ENCODE measurements at regions not wholly inside any gene's neighbourhood (a gene's known extent, or its start where the extent isn't known, plus 50 kb on each side); places are given as distances from the start of the nearest gene placed in this dataset.

- H3K27ac ChIP-seq: no peak overlapping the region
- no peaks in the 10 kb centered on the region for H3K4me1 ChIP-seq (replicated peaks in 1 of 2)
- H3K4me3 ChIP-seq: no peak overlapping the region
- in situ Hi-C loops (cut with MboI; ENCODE audit: low pct_unique_long_range_greater_than_20kb in 2 of 9, low sequenced_read_pairs in 9 of 9, unreplicated experiment in 9 of 9): loop anchor here in 1 of 9 experiments (25.0 kb wide), 1 partner anchor 110 kb away; no protein-coding TSS in a partner anchor
- no peak for ATAC-seq (replicated peaks in 6 of 8)
- 0 to 90% (median 15%) methylated on average over 1 to 2 of the region's 2 CpGs; no CpG with 5 or more reads in 4 of the 10 experiments for WGBS, 10 experiments
Observed at GRCh38 chr1:4277598-4277997, 376.8 kb upstream of the AJAP1 start.

- Histone ChIP-seq H3K4me3 (no peak overlapping the region), H3K27ac (no peak overlapping the region), H3K4me1 (replicated peaks in 1 of 2) (no peaks in the 10 kb centered on the region)
- WGBS, 10 experiments: 0 to 83% (median 44%) methylated on average over 1 to 3 of the region's 3 CpGs; no CpG with 5 or more reads in 2 of the 10 experiments
- no peak for ATAC-seq (replicated peaks in 6 of 8)
- in situ Hi-C loops (cut with MboI; ENCODE audit: low pct_unique_long_range_greater_than_20kb in 2 of 9, low sequenced_read_pairs in 9 of 9, unreplicated experiment in 9 of 9): loop anchor here in 1 of 9 experiments (25.0 kb wide), 1 partner anchor 102 kb away; no protein-coding TSS in a partner anchor
Observed at GRCh38 chr1:4284976-4285375, 369.4 kb upstream of the AJAP1 start.

GRCh38 chr1:4292861-4293260, 361.5 kb upstream of the AJAP1 start:
- peaks cover 0 to 5% of the 10 kb centered on the region in 2 donors for H3K4me1 ChIP-seq (replicated peaks in 1 of 2)
- WGBS, 10 experiments: 19 to 100% (median 56%) methylated on average over 2 to 8 of the region's 8 CpGs
- in situ Hi-C loops (cut with MboI; ENCODE audit: low pct_unique_long_range_greater_than_20kb in 2 of 9, low sequenced_read_pairs in 9 of 9, unreplicated experiment in 9 of 9): loop anchor here in 1 of 9 experiments (25.0 kb wide), 1 partner anchor 94 kb away; no protein-coding TSS in a partner anchor
- no peak overlapping the region for H3K4me3 ChIP-seq
- peak in 1 of 8 experiments; percentile 16 for ATAC-seq (replicated peaks in 6 of 8)
- H3K27ac ChIP-seq: no peak overlapping the region

GRCh38 chr1:4298361-4299083, 355.9 kb upstream of the AJAP1 start:
- Histone ChIP-seq H3K27ac (no peak overlapping the region), H3K4me1 (replicated peaks in 1 of 2) (peaks cover 0 to 28% of the 10 kb centered on the region in 2 donors), H3K4me3 (no peak overlapping the region)
- in situ Hi-C loops (cut with MboI; ENCODE audit: low pct_unique_long_range_greater_than_20kb in 2 of 9, low sequenced_read_pairs in 9 of 9, unreplicated experiment in 9 of 9): loop anchor here in 1 of 9 experiments (25.0 kb wide), 1 partner anchor 89 kb away; no protein-coding TSS in a partner anchor
- ATAC-seq (replicated peaks in 6 of 8): peak in 3 of 8 experiments; percentile 13 to 39 (median 21)
- 0 to 87% (median 56%) methylated on average over 1 to 12 of the region's 12 CpGs; no CpG with 5 or more reads in 1 of the 10 experiments for WGBS, 10 experiments

GRCh38 chr1:4301007-4301406, 353.4 kb upstream of the AJAP1 start:
- WGBS, 10 experiments: 28 to 42% (median 34%) methylated on average over 2 to 6 of the region's 8 CpGs; no CpG with 5 or more reads in 7 of the 10 experiments
- peak overlapping the region in 1 of 2 donors; percentile 41 for H3K27ac ChIP-seq
- H3K4me1 ChIP-seq (replicated peaks in 1 of 2): peaks cover 0 to 28% of the 10 kb centered on the region in 2 donors
- H3K4me3 ChIP-seq: no peak overlapping the region
- ATAC-seq (replicated peaks in 6 of 8): peak in 3 of 8 experiments; percentile 28 to 78 (median 74)
- in situ Hi-C loops (cut with MboI; ENCODE audit: low pct_unique_long_range_greater_than_20kb in 2 of 9, low sequenced_read_pairs in 9 of 9, unreplicated experiment in 9 of 9): no loop called here

- H3K4me1 ChIP-seq (replicated peaks in 1 of 2): peaks cover 0 to 25% of the 10 kb centered on the region in 2 donors
- H3K4me3 ChIP-seq: no peak overlapping the region
- in situ Hi-C loops (cut with MboI; ENCODE audit: low pct_unique_long_range_greater_than_20kb in 2 of 9, low sequenced_read_pairs in 9 of 9, unreplicated experiment in 9 of 9): no loop called here
- no peak for ATAC-seq (replicated peaks in 6 of 8)
- H3K27ac ChIP-seq: no peak overlapping the region
- WGBS, 10 experiments: 0 to 84% (median 44%) methylated on average over 1 to 6 of the region's 9 CpGs; no CpG with 5 or more reads in 3 of the 10 experiments
Observed at GRCh38 chr1:4303303-4303702, 351.1 kb upstream of the AJAP1 start.

GRCh38 chr1:4305526-4306301, 348.7 kb upstream of the AJAP1 start:
- no peak for ATAC-seq (replicated peaks in 6 of 8)
- Histone ChIP-seq H3K4me3 (no peak overlapping the region), H3K27ac (no peak overlapping the region), H3K4me1 (replicated peaks in 1 of 2) (peaks cover 0 to 9% of the 10 kb centered on the region in 2 donors)
- in situ Hi-C loops (cut with MboI; ENCODE audit: low pct_unique_long_range_greater_than_20kb in 2 of 9, low sequenced_read_pairs in 9 of 9, unreplicated experiment in 9 of 9): no loop called here
- WGBS, 10 experiments: 0 to 87% (median 46%) methylated on average over 1 to 6 of the region's 6 CpGs; no CpG with 5 or more reads in 2 of the 10 experiments

- Histone ChIP-seq H3K4me3 (no peak overlapping the region), H3K27ac (no peak overlapping the region), H3K4me1 (replicated peaks in 1 of 2) (no peaks in the 10 kb centered on the region)
- WGBS, 10 experiments: 42 to 100% (median 57%) methylated on average over 1 to 7 of the region's 8 CpGs; no CpG with 5 or more reads in 4 of the 10 experiments
- in situ Hi-C loops (cut with MboI; ENCODE audit: low pct_unique_long_range_greater_than_20kb in 2 of 9, low sequenced_read_pairs in 9 of 9, unreplicated experiment in 9 of 9): no loop called here
- ATAC-seq (replicated peaks in 6 of 8): no peak
Observed at GRCh38 chr1:4306559-4307467, 347.6 kb upstream of the AJAP1 start.

GRCh38 chr1:4307468-4307845, 347.0 kb upstream of the AJAP1 start:
- no peak for ATAC-seq (replicated peaks in 6 of 8)
- H3K4me1 ChIP-seq (replicated peaks in 1 of 2): no peaks in the 10 kb centered on the region
- in situ Hi-C loops (cut with MboI; ENCODE audit: low pct_unique_long_range_greater_than_20kb in 2 of 9, low sequenced_read_pairs in 9 of 9, unreplicated experiment in 9 of 9): no loop called here
- H3K4me3 ChIP-seq: no peak overlapping the region
- no peak overlapping the region for H3K27ac ChIP-seq
- 0 to 50% (median 18%) methylated on average over 1 to 2 of the region's 2 CpGs; no CpG with 5 or more reads in 3 of the 10 experiments for WGBS, 10 experiments

GRCh38 chr1:4307911-4308545, 346.4 kb upstream of the AJAP1 start:
- in situ Hi-C loops (cut with MboI; ENCODE audit: low pct_unique_long_range_greater_than_20kb in 2 of 9, low sequenced_read_pairs in 9 of 9, unreplicated experiment in 9 of 9): no loop called here
- H3K4me3 ChIP-seq: no peak overlapping the region
- ATAC-seq (replicated peaks in 6 of 8): peak in 1 of 8 experiments; percentile 21
- no peak overlapping the region for H3K27ac ChIP-seq
- no peaks in the 10 kb centered on the region for H3K4me1 ChIP-seq (replicated peaks in 1 of 2)
- WGBS, 10 experiments: 30 to 90% (median 61%) methylated on average over 2 to 15 of the region's 15 CpGs; no CpG with 5 or more reads in 3 of the 10 experiments

- in situ Hi-C loops (cut with MboI; ENCODE audit: low pct_unique_long_range_greater_than_20kb in 2 of 9, low sequenced_read_pairs in 9 of 9, unreplicated experiment in 9 of 9): no loop called here
- no peak for ATAC-seq (replicated peaks in 6 of 8)
- 0 to 63% (median 33%) methylated on average over 1 to 8 of the region's 9 CpGs; no CpG with 5 or more reads in 3 of the 10 experiments for WGBS, 10 experiments
Observed at GRCh38 chr1:4308806-4309205, 345.6 kb upstream of the AJAP1 start.

More at GRCh38 chr1:4308806-4309205, 345.6 kb upstream of the AJAP1 start:
- no peak overlapping the region for H3K27ac ChIP-seq
- no peak overlapping the region for H3K4me3 ChIP-seq
- H3K4me1 ChIP-seq (replicated peaks in 1 of 2): no peaks in the 10 kb centered on the region

All from motor neuron (in vitro differentiated cells).